Smooth muscle cell (in vitro differentiated cells): ENCODE measurements at regions not wholly inside any gene's neighbourhood (a gene's known extent, or its start where the extent isn't known, plus 50 kb on each side); places are given as distances from the start of the nearest gene placed in this dataset.

Source experiments
- DNase-seq: peaks from one replicate; lab custom pipeline; 2025; ENCODE audit not compliant: unreplicated experiment; lab: John Stamatoyannopoulos, UW
- H2AFZ ChIP-seq: fragments of 200-600 bp; sonication (generic); 2 replicates; pipeline ENCODE4 v1.6.0; 2016; ENCODE audit warnings: antibody characterized with exemption, low read depth, mild to moderate bottlenecking
- H3F3A ChIP-seq: fragments of 200-600 bp; sonication (generic); 2 replicates; pipeline ENCODE4 v1.6.0; 2017; ENCODE audit warnings: antibody characterized with exemption, low read depth
- H3K27ac ChIP-seq: fragments of 200-600 bp; sonication (generic); 2 replicates; pipeline ENCODE4 v1.5.1; 2016; ENCODE audit warnings: low read depth, mild to moderate bottlenecking
- H3K27me3 ChIP-seq: fragments of 200-600 bp; sonication (generic); 2 replicates; pipeline ENCODE4 v1.6.1; 2016; ENCODE audit warnings: low read depth, mild to moderate bottlenecking
- H3K36me3 ChIP-seq: fragments of 200-600 bp; sonication (generic); 2 replicates; pipeline ENCODE4 v1.5.1; 2016; ENCODE audit warnings: low read depth
- H3K4me1 ChIP-seq: fragments of 200-600 bp; sonication (generic); 2 replicates; pipeline ENCODE4 v1.5.1; 2016; ENCODE audit warnings: low read depth
- H3K4me2 ChIP-seq: fragments of 200-600 bp; sonication (generic); 2 replicates; pipeline ENCODE4 v1.6.0; 2016; ENCODE audit warnings: mild to moderate bottlenecking
- H3K4me3 ChIP-seq: fragments of 200-600 bp; sonication (generic); 2 replicates; pipeline ENCODE4 v1.5.1; 2016; ENCODE audit warnings: mild to moderate bottlenecking
- H3K79me2 ChIP-seq: fragments of 200-600 bp; sonication (generic); 2 replicates; pipeline ENCODE4 v1.6.0; 2016; ENCODE audit warnings: low read depth, mild to moderate bottlenecking
- H3K9ac ChIP-seq: fragments of 200-600 bp; sonication (generic); 2 replicates; pipeline ENCODE4 v1.6.0; 2016; ENCODE audit warnings: low read depth
- H3K9me3 ChIP-seq: fragments of 200-600 bp; sonication (generic); replicated peaks from 2 replicates; pipeline ENCODE4 v1.5.1; 2016; ENCODE audit warnings: low read depth
- H4K20me1 ChIP-seq: fragments of 200-600 bp; sonication (generic); 2 replicates; pipeline ENCODE4 v1.6.0; 2016; ENCODE audit warnings: low read depth
- CTCF ChIP-seq: fragments of 200-600 bp; sonication (generic); IDR thresholded peaks from 2 replicates; pipeline ENCODE4 v1.5.1; 2017; ENCODE audit warnings: borderline replicate concordance, mild to moderate bottlenecking, antibody characterized with exemption; ENCODE audit not compliant: insufficient read depth, poor library complexity, severe bottlenecking
- WGBS: methylation state at CpG from one replicate; pipeline ENCODE4 v1.1.7; 2016; ENCODE audit warnings: low lambda C conversion rate; 5-methylcytosine and 5-hydroxymethylcytosine counted together

GRCh38 chr10:23675585-23675984, 236.7 kb downstream of the OTUD1 start:
- Histone ChIP-seq H3K9ac (no peak overlapping the region), H3K36me3 (no peaks in the 10 kb centered on the region), H3K9me3 (no peaks in the 10 kb centered on the region), H3K27ac (no peak overlapping the region), H3K4me1 (no peaks in the 10 kb centered on the region), H3K4me2 (peak overlapping the region; percentile 44), H3K79me2 (no peaks in the 10 kb centered on the region), H3F3A (no peaks in the 10 kb centered on the region), H2AFZ (no peak overlapping the region), H3K27me3 (no peaks in the 10 kb centered on the region), H3K4me3 (no peak overlapping the region), H4K20me1 (no peaks in the 10 kb centered on the region)
- no peak for DNase-seq
- no peak for TF ChIP-seq CTCF
- 50% methylated on average over 2 of the region's 2 CpGs for WGBS

- Histone ChIP-seq H3K9me3 (no peaks in the 10 kb centered on the region), H3K27ac (no peak overlapping the region), H3K79me2 (no peaks in the 10 kb centered on the region), H3F3A (no peaks in the 10 kb centered on the region), H3K36me3 (no peaks in the 10 kb centered on the region), H3K4me3 (no peak overlapping the region), H3K4me1 (no peaks in the 10 kb centered on the region), H3K27me3 (no peaks in the 10 kb centered on the region), H2AFZ (no peak overlapping the region), H3K4me2 (no peak overlapping the region), H4K20me1 (no peaks in the 10 kb centered on the region), H3K9ac (no peak overlapping the region)
- no peak for TF ChIP-seq CTCF
- WGBS = 87% methylated on average over 2 of the region's 2 CpGs
- no peak for DNase-seq
Observed at GRCh38 chr10:23676296-23676695, 237.4 kb downstream of the OTUD1 start.

GRCh38 chr10:23686722-23687121, 247.8 kb downstream of the OTUD1 start:
- Histone ChIP-seq H3K79me2 (no peaks in the 10 kb centered on the region), H3K27me3 (peaks cover 44% of the 10 kb centered on the region), H3K27ac (no peak overlapping the region), H3F3A (no peaks in the 10 kb centered on the region), H3K36me3 (no peaks in the 10 kb centered on the region), H3K4me2 (no peak overlapping the region), H3K9ac (no peak overlapping the region), H4K20me1 (no peaks in the 10 kb centered on the region), H3K9me3 (no peaks in the 10 kb centered on the region), H3K4me1 (no peaks in the 10 kb centered on the region), H3K4me3 (no peak overlapping the region), H2AFZ (no peak overlapping the region)
- 81% methylated on average over 5 of the region's 5 CpGs for WGBS
- DNase-seq = no peak
- no peak for TF ChIP-seq CTCF

- DNase-seq = no peak
- no peaks in the 10 kb centered on the region for H3K36me3 ChIP-seq
- H3K27me3 ChIP-seq = peaks cover 97% of the 10 kb centered on the region
- H3F3A ChIP-seq = no peaks in the 10 kb centered on the region
- no peaks in the 10 kb centered on the region for H3K79me2 ChIP-seq
- H4K20me1 ChIP-seq = no peaks in the 10 kb centered on the region
- H3K4me2 ChIP-seq = no peak overlapping the region
- no peak overlapping the region for H2AFZ ChIP-seq
- H3K9me3 ChIP-seq = no peaks in the 10 kb centered on the region
- TF ChIP-seq CTCF = no peak
- no peak overlapping the region for H3K27ac ChIP-seq
- H3K9ac ChIP-seq = no peak overlapping the region
- no peak overlapping the region for H3K4me3 ChIP-seq
- H3K4me1 ChIP-seq = peaks cover 6% of the 10 kb centered on the region
- 46% methylated on average over 7 of the region's 7 CpGs for WGBS
Observed at GRCh38 chr10:23692736-23693135, 253.9 kb downstream of the OTUD1 start.
